PFSK-1 (cell line): ENCODE measurements at regions not wholly inside any gene's neighbourhood (a gene's known extent, or its start where the extent isn't known, plus 50 kb on each side); places are given as distances from the start of the nearest gene placed in this dataset.

Experiments used
- SIN3A ChIP-seq: IDR thresholded peaks from 2 replicates; pipeline ENCODE4 v1.6.1; 2012; ENCODE audit warnings: mild to moderate bottlenecking, low read length, moderate library complexity, borderline replicate concordance; ENCODE audit not compliant: insufficient read depth
- TF ChIP-seq, protein P1 (sequence below), 2 experiments: IDR thresholded peaks; 2 replicates each; pipeline versions ENCODE4 v1.6.1 to v1.8.0; 2011 to 2012; ENCODE audit warnings: low read depth in 2 of 2, low read length in 2 of 2, control low read depth in 1 of 2, inconsistent platforms in 1 of 2, mild to moderate bottlenecking in 1 of 2, moderate library complexity in 1 of 2; ENCODE audit not compliant: insufficient read depth in 1 of 2

DNA sequence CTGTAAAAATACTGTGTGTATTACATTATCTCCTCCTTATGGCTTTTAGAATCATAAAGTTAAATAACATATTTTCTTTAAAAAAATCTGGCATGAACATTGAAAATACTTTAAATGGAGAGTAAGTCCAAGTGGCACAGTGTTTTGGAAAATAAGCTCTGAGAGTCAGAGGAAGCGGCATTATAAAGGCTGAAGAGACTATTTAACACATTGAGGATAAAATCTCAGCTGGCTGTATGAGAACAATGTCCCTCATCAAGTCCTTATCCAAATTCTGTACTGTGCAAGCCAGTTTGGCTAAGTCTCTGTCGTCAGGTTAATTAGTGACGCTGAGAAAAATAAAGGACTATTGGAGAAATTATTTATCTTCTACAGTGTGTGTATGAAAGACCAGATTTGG is 245.5 kb downstream of the MFSD1 start:
- no peak for TF ChIP-seq SIN3A
- TF ChIP-seq, protein P1, sequence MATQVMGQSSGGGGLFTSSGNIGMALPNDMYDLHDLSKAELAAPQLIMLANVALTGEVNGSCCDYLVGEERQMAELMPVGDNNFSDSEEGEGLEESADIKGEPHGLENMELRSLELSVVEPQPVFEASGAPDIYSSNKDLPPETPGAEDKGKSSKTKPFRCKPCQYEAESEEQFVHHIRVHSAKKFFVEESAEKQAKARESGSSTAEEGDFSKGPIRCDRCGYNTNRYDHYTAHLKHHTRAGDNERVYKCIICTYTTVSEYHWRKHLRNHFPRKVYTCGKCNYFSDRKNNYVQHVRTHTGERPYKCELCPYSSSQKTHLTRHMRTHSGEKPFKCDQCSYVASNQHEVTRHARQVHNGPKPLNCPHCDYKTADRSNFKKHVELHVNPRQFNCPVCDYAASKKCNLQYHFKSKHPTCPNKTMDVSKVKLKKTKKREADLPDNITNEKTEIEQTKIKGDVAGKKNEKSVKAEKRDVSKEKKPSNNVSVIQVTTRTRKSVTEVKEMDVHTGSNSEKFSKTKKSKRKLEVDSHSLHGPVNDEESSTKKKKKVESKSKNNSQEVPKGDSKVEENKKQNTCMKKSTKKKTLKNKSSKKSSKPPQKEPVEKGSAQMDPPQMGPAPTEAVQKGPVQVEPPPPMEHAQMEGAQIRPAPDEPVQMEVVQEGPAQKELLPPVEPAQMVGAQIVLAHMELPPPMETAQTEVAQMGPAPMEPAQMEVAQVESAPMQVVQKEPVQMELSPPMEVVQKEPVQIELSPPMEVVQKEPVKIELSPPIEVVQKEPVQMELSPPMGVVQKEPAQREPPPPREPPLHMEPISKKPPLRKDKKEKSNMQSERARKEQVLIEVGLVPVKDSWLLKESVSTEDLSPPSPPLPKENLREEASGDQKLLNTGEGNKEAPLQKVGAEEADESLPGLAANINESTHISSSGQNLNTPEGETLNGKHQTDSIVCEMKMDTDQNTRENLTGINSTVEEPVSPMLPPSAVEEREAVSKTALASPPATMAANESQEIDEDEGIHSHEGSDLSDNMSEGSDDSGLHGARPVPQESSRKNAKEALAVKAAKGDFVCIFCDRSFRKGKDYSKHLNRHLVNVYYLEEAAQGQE (IDR thresholded peaks at IDR 0.05; ENCODE audit: insufficient read depth in 1 of 2, low read depth in 2 of 2, low read length in 2 of 2), result no peak
